CD14-positive monocyte (primary cell): ENCODE measurements at regions not wholly inside any gene's neighbourhood (a gene's known extent, or its start where the extent isn't known, plus 50 kb on each side); places are given as distances from the start of the nearest gene placed in this dataset.

ENCODE experiments used
- DNase-seq, 3 donors: peaks; one replicate each; pipeline ENCODE4 v3.0.0-alpha.2; 2011 to 2022
- H2AFZ ChIP-seq: 2 replicates; pipeline ENCODE4 v1.6.0; 2012; ENCODE audit warnings: mild to moderate bottlenecking, low read depth, low read length, inconsistent platforms; ENCODE audit not compliant: insufficient read depth, poor library complexity, severe bottlenecking
- H3K27ac ChIP-seq, 2 donors: 1 replicate in 1 of 2; 2 replicates in 1 of 2; pipeline ENCODE4 v1.5.1; 2012 to 2013; ENCODE audit warnings: low read length in 2 of 2, control low read depth in 1 of 2, inconsistent platforms in 1 of 2, low read depth in 1 of 2, mild to moderate bottlenecking in 1 of 2
- H3K27me3 ChIP-seq, 2 donors: one replicate each; pipeline versions ENCODE4 v1.6.0 to v1.6.1; 2011 to 2013; ENCODE audit warnings: low read length in 2 of 2; ENCODE audit not compliant: control insufficient read depth in 2 of 2, insufficient read depth in 2 of 2
- H3K36me3 ChIP-seq, 2 donors: replicated peaks in 1 of 2; 1 replicate in 1 of 2; 2 replicates in 1 of 2; pipeline versions ENCODE4 v1.5.1 to v1.6.1; 2012 to 2013; ENCODE audit warnings: low read length in 2 of 2, control low read depth in 1 of 2, inconsistent platforms in 1 of 2, mild to moderate bottlenecking in 1 of 2; ENCODE audit not compliant: insufficient read depth in 2 of 2, control insufficient read depth in 1 of 2
- H3K4me1 ChIP-seq, 2 donors: 1 replicate in 1 of 2; 2 replicates in 1 of 2; pipeline versions ENCODE4 v1.5.1 to v1.6.1; 2012 to 2013; ENCODE audit warnings: low read length in 2 of 2, control low read depth in 1 of 2, inconsistent platforms in 1 of 2, mild to moderate bottlenecking in 1 of 2, moderate library complexity in 1 of 2; ENCODE audit not compliant: insufficient read depth in 2 of 2, control insufficient read depth in 1 of 2
- H3K4me2 ChIP-seq: replicated peaks from 2 replicates; pipeline ENCODE3; 2012; ENCODE audit warnings: low read length, moderate library complexity, mild to moderate bottlenecking; ENCODE audit not compliant: poor library complexity, severe bottlenecking; ENCODE audit errors: extremely low read depth
- H3K4me3 ChIP-seq, 3 experiments: fragments of 200-600 bp in 1 of 3; sonication (generic) in 1 of 3; replicated peaks in 1 of 3; 1 replicate in 2 of 3; 2 replicates in 1 of 3; pipeline ENCODE4 v1.5.1; 2011 to 2013; ENCODE audit warnings: low read length in 3 of 3, mild to moderate bottlenecking in 3 of 3, control low read depth in 2 of 3, low read depth in 2 of 3, inconsistent platforms in 1 of 3, moderate library complexity in 1 of 3
- H3K79me2 ChIP-seq: 2 replicates; pipeline ENCODE4 v1.6.0; 2012; ENCODE audit warnings: mild to moderate bottlenecking, control low read depth, inconsistent platforms, low read length, moderate library complexity; ENCODE audit not compliant: insufficient read depth
- H3K9ac ChIP-seq: 2 replicates; pipeline ENCODE4 v1.6.0; 2017; ENCODE audit warnings: low read length, mild to moderate bottlenecking; ENCODE audit not compliant: insufficient read depth, poor library complexity, severe bottlenecking
- H3K9me3 ChIP-seq, 2 donors: replicated peaks in 1 of 2; 1 replicate in 1 of 2; 2 replicates in 1 of 2; pipeline versions ENCODE4 v1.5.1 to v1.6.1; 2012 to 2013; ENCODE audit warnings: low read length in 2 of 2, control low read depth in 1 of 2; ENCODE audit not compliant: control insufficient read depth in 1 of 2, insufficient read depth in 1 of 2
- H4K20me1 ChIP-seq: 2 replicates; pipeline ENCODE4 v1.6.0; 2012; ENCODE audit warnings: mild to moderate bottlenecking, low read length, control low read depth, moderate library complexity; ENCODE audit not compliant: insufficient read depth
- H3K27ac Mint-ChIP-seq, 7 donors: one replicate each; pipeline ENCODE4 v1.8.0; 2020; ENCODE audit warnings: mild to moderate bottlenecking in 7 of 7, mixed read lengths in 7 of 7, moderate library complexity in 6 of 7, inconsistent platforms in 2 of 7
- H3K27me3 Mint-ChIP-seq, 3 donors: one replicate each; pipeline ENCODE4 v1.8.0; 2021 to 2022; ENCODE audit warnings: low read depth in 3 of 3, mild to moderate bottlenecking in 3 of 3, mixed read lengths in 3 of 3, moderate library complexity in 3 of 3, inconsistent platforms in 1 of 3
- H3K36me3 Mint-ChIP-seq, 2 donors: one replicate each; pipeline ENCODE4 v1.8.0; 2020; ENCODE audit warnings: mixed read lengths in 2 of 2, inconsistent platforms in 1 of 2, mild to moderate bottlenecking in 1 of 2
- H3K4me1 Mint-ChIP-seq: one replicate; pipeline ENCODE4 v1.8.0; 2020; ENCODE audit warnings: mild to moderate bottlenecking, mixed read lengths
- H3K4me3 Mint-ChIP-seq, 2 donors: one replicate each; pipeline ENCODE4 v1.8.0; 2020; ENCODE audit warnings: mild to moderate bottlenecking in 2 of 2, mixed read lengths in 2 of 2, moderate library complexity in 1 of 2
- H3K9me3 Mint-ChIP-seq, 7 donors: one replicate each; pipeline ENCODE4 v1.8.0; 2020 to 2022; ENCODE audit warnings: mixed read lengths in 7 of 7, mild to moderate bottlenecking in 6 of 7, moderate library complexity in 6 of 7, inconsistent platforms in 2 of 7
- WGBS: methylation state at CpG from one replicate; pipeline ENCODE4 v1.1.5; 2013; ENCODE audit warnings: missing lambda C conversion rate; ENCODE audit not compliant: insufficient coverage; 5-methylcytosine and 5-hydroxymethylcytosine counted together
- intact Hi-C, 2 donors: fragments of 100-400 bp; cut with micrococcal nuclease; formaldehyde crosslinking; loops; one replicate each; pipeline versions ENCODE4 v1.15.0 to v1.15.1; 2023
- TF ChIP-seq, protein P1 (sequence below): fragments of 200-600 bp; IDR thresholded peaks from one replicate; pipeline ENCODE4 v1.8.0; 2022; ENCODE audit warnings: antibody characterized with exemption, mild to moderate bottlenecking

DNA sequence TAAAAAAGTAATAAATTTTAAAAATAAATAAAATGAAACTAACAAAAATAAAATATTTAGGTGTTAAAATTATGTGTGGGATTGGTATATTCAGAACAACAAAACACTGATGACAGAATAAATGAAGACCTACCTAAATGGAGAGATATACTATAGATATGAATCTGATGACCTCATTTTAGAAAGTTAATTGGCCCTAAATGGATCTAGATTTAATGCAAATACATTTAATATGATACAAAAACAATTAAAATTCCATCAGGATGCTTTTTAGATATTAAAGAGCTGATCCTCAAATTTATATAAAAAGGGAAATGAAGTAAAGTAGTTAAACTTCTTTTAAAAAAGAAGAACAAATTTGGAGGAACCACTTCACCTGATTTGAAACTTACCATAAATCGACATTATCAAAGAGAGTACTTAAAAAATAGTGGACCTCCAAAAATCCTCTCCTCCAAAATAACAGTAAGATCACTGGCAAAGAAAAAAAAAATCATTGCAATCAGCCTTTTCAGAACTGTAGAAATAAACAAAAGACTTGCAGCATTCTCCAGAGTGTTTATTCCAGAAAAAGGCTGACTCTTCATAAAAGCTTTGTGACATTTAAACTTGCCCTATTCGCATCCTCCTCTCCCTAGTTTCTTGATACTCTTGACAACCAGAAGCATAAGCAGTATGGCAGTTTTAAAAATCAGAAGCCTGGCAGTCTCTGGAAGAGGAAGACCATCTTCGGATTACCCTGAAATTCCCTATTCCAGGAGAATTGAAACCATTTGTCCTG lies 125.9 kb upstream of the AKR1E2 start:
- no peak overlapping the region for H2AFZ ChIP-seq
- no peak for DNase-seq
- TF ChIP-seq, protein P1, sequence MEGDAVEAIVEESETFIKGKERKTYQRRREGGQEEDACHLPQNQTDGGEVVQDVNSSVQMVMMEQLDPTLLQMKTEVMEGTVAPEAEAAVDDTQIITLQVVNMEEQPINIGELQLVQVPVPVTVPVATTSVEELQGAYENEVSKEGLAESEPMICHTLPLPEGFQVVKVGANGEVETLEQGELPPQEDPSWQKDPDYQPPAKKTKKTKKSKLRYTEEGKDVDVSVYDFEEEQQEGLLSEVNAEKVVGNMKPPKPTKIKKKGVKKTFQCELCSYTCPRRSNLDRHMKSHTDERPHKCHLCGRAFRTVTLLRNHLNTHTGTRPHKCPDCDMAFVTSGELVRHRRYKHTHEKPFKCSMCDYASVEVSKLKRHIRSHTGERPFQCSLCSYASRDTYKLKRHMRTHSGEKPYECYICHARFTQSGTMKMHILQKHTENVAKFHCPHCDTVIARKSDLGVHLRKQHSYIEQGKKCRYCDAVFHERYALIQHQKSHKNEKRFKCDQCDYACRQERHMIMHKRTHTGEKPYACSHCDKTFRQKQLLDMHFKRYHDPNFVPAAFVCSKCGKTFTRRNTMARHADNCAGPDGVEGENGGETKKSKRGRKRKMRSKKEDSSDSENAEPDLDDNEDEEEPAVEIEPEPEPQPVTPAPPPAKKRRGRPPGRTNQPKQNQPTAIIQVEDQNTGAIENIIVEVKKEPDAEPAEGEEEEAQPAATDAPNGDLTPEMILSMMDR: no peak

GRCh38 chr10:4698075-4698474 lies 127.9 kb upstream of the AKR1E2 start:
- Histone ChIP-seq H3K9ac (no peak overlapping the region), H3K4me1 (no peaks in the 10 kb centered on the region), H3K79me2 (no peaks in the 10 kb centered on the region), H4K20me1 (no peaks in the 10 kb centered on the region), H3K27me3 (no peaks in the 10 kb centered on the region), H3K27ac (no peak overlapping the region), H2AFZ (no peak overlapping the region), H3K9me3 (no peaks in the 10 kb centered on the region), H3K36me3 (no peaks in the 10 kb centered on the region), H3K4me2 (no peak overlapping the region), H3K4me3 (no peak overlapping the region)
- no peaks in the 10 kb centered on the region for H3K36me3 Mint-ChIP-seq
- TF ChIP-seq, protein P1: no peak
- no peak for DNase-seq
- no peaks in the 10 kb centered on the region for H3K4me1 Mint-ChIP-seq
- H3K4me3 Mint-ChIP-seq: no peak overlapping the region
- H3K27ac Mint-ChIP-seq: no peak overlapping the region
- WGBS: no CpG with 5 or more reads among the region's 1 CpG
- no peaks in the 10 kb centered on the region for H3K9me3 Mint-ChIP-seq
- H3K27me3 Mint-ChIP-seq: no peaks in the 10 kb centered on the region
- intact Hi-C loops: no loop called here

More for the DNA sequence above, 125.9 kb upstream of the AKR1E2 start:
- no peaks in the 10 kb centered on the region for H3K27me3 ChIP-seq
- H3K4me3 ChIP-seq: no peak overlapping the region
- peaks cover 0 to 9% of the 10 kb centered on the region in 2 donors for H3K4me1 ChIP-seq
- Mint-ChIP-seq H3K36me3 (no peaks in the 10 kb centered on the region), H3K9me3 (peaks cover 0 to 3% (median 0%) of the 10 kb centered on the region in 7 donors), H3K4me3 (no peak overlapping the region), H3K27me3 (no peaks in the 10 kb centered on the region), H3K4me1 (peaks cover 14% of the 10 kb centered on the region), H3K27ac (no peak overlapping the region)
- intact Hi-C loops: no loop called here
- H3K36me3 ChIP-seq: no peaks in the 10 kb centered on the region
- no peaks in the 10 kb centered on the region for H3K79me2 ChIP-seq
- no peak overlapping the region for H3K9ac ChIP-seq
- H3K9me3 ChIP-seq: no peaks in the 10 kb centered on the region
- no peaks in the 10 kb centered on the region for H4K20me1 ChIP-seq
- H3K27ac ChIP-seq: no peak overlapping the region
- H3K4me2 ChIP-seq: no peak overlapping the region
- WGBS: 100% methylated on average over 2 of the region's 3 CpGs
